NCI-H1930 (cell line): ENCODE measurements at regions not wholly inside any gene's neighbourhood (a gene's known extent, or its start where the extent isn't known, plus 50 kb on each side); places are given as distances from the start of the nearest gene placed in this dataset.
A peak's percentile ranks its signal among the peaks of the same experiment; 100 is the strongest.

ENCODE experiments used
- DNase-seq, 2 experiments: peaks; one replicate each; lab custom pipeline; 2025; lab: John Stamatoyannopoulos, UW

DNA sequence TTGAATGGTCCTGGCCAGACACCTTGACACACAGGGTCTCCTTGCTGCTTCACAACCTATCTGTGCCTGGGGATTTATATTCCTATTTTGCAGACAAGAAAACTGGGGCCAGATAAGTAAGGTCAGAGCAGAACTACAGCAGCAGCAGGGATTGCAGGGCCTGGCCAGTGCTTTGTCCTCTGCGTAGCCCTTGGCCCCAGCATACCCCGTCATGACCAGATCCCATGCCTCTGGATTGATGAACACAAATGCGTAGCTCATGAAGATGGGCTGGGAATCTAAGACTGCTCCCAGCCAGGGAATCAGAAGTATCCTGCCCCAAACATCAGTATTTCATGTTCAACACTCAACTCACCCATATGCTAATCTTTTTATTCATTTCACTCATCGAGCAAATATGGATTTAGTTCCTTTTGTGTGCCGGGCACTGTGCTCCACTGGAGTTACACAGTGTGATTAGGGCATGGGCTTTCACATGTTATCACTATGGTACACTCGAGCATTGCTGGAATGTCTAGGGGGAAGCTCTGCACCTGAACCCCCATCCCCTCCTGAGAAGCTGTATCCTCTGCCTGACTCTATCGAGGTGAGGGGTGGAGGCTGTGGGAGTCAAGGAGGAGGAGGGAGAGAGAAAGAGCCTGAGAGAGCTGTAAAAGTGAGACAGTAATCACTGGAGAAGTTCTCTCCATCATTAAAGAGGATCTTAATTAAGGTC, 143.3 kb downstream of the CYP26B1 start:
- no peak for DNase-seq

GRCh38 chr2:72003796-72004195, 143.9 kb downstream of the CYP26B1 start:
- no peak for DNase-seq

GRCh38 chr2:72003124-72003523, 144.5 kb downstream of the CYP26B1 start:
- no peak for DNase-seq

DNA sequence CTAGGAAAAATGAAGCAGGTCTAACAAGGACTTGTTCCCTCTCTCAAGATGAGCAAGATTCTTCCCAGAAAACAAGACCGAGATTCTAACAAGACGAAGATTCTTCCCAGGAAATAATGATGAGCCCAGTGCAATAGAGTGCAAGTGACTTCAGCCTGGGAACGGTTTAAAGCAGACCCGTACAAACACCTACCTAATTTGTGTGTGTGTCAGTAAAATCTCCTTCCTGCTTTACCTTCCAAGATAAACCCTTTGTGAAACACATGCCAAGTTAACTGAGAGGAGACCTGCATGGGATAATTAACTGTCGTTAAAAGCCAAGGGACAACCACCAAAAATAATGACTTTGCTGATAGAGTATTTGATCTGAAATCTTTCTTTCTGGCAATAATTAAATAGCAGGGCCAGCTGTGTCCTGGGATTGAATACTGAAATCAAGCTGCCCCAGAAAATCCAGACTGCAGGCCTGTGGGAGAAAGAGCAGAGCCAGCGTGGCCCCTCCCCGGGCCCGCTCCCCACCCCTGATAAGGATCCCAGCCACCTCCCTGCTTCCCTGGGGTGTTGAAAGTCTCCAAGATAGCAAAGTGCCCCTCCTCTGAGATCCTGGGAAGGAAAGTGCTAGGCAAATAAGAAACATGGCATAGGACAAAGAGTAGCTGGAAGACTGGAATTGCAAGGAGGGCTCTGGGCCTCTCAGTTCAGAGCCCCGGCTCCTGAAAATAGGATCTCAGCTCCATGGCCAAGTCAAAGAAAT, 145.5 kb downstream of the CYP26B1 start:
- no peak for DNase-seq

DNA sequence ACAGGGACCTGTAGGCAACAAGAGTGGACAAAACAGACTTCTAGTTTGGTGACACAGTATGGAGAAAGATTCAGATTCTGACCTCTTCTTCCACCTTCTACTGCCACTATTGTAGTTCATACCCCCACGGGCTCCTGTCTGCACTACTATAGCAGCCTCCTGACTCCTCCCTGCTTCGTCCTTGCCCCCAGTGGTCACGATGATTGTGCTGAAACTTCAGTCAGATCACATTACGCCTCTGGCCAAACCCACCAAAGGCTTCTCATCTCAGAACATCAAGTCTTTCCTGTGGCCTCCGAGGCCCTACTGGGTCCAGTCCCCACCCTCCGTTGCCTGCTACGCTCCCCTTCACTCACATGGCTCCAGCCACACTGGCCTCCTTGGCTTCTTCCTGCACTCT, 147.6 kb downstream of the CYP26B1 start:
- no peak for DNase-seq

DNA sequence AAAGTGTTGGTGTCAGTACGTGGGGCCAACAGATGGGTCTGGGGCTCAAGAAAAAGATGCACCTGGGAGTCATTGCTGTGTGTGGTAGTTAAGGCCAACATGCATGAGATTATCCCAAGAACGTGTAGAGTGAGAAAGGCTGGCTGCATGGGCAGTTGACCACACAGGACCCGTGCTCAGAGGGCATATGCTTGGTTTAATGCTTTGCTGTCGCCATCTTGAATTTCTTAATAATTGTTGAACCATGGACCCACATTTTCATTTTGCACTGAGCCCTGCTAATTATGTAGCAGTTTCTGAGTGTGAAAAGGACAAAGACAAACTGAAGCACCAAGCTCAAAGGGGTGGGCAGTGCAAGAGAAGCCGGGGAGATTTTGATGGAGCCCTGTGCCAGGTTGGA, 148.1 kb downstream of the CYP26B1 start:
- no peak for DNase-seq

DNA sequence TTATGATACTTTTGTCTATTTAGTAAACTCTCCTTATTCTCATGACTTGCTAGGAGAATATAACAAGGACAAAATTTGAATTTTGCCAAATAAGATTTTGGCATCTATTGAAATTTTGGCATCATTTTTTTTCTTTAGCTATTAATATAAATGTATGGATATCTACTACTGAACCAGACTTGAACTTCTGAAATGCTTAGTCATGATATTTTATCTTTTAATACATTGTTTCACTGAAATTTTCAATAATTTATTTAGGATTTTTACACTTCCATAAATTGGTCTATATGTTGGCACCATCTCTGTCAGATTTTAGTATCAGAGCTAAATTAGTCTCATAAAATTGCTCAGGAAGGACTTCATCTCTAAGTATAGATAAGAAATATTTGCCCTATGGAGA, 149.8 kb downstream of the CYP26B1 start:
- DNase-seq = no peak

DNA sequence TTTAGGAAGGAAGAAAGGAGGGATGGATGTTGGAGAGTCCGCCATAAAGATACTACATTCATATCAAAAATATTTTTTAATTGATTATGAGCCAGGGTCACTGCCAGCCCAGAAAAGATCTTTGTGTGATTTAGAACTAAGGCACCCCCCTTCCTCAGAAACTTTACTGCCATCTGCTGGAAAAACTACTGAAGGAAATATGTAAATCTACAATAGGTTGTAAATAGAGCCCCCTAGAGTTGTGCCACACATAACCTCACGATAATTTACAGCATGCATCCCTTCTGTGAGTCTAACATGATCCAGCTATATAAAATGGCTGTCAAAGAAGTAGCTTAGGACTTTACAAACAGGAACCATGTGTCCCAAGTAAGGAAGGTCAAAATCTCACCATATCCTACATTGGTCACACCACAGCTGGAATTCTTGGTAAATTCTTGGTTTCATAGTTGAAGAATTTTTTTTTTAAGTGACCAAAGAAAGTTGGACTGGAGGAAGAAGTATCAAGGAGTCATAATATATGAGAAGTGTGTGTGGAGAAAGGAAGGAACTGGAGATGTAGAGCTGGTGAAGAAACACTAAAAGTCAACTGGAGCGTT, 152.5 kb downstream of the CYP26B1 start:
- peak in 1 of 2 experiments; percentile 10 for DNase-seq

GRCh38 chr2:71992036-71992435, 155.6 kb downstream of the CYP26B1 start:
- no peak for DNase-seq

- no peak for DNase-seq
These were observed 156.3 kb downstream of the CYP26B1 start for GRCh38 chr2:71991397-71991796.

GRCh38 chr2:71990826-71991225, 156.8 kb downstream of the CYP26B1 start:
- no peak for DNase-seq

DNA sequence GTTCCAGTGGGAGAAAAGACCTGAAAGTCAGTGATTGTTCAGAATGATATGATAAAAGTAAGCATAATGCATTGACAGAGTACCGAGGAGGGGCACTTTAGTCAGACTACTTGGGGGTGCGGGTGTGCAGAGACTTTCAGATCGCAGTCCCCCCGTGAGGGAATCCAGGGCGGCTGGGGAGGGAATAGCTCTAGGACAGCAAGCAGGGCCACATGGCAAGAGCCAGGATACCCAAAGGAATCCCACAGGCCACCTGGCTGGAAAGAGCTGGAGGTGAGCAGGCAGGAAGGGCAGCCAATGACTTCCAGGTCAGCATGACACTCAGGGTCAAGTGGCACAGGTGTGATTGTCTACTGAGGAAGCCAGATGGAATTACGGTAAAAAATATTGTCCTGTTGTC, 157.5 kb downstream of the CYP26B1 start:
- DNase-seq = no peak

DNA sequence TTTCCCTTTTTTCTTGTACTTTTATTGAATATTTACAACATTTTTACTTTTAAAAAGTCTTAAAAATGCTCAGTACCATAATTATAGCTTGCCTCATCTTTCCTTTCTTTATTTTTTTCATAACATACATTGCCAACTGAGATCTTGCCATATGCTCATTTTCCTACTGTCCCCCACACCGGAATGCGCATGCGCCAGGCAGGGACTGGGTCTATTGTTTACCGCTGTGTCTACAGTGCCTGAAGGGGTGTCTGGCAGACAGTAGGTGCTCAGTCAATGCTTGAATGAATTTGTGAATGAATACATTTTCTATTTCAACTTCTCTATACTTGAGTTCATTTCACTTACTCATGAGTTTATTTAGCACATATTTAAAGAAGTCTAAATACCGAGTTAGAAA, 158.0 kb downstream of the CYP26B1 start:
- no peak for DNase-seq

DNA sequence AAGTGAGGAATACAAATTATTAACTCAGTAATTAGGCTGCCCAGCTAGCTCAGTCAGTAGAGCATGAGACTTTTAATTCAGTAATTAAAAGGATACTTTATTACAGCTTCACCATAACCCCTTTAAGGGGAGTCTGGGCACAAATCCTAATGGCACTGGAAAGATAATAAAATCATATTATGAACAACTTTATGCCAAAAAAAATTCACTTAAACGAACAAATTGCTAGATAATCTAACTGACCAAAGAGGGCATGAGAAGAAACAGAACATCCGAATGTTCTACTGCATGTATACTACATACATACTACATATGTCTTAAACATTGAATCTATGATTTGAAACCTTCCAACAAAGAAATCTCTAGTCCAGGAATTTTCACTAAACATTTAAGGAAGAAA, 159.5 kb downstream of the CYP26B1 start:
- DNase-seq = no peak

DNA sequence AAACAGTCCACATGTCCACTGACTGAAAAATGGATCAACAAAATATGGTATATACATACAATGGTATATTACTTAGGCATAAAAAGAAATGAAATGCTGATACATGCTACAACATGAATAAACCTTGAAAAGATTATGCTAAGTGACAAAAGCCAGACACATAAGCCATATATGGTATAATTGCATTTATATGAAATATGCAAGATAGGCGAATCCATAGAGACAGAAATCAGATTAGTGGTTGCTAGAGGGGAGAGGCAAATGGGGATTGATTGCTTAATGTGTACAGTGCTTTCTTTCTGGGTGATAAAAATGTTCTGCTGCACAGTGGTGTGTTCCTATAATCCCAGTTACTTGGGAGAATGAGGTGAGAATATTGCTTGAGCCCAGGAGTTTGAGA, 171.0 kb downstream of the CYP26B1 start:
- DNase-seq = no peak

- DNase-seq = no peak
These were observed 172.8 kb downstream of the CYP26B1 start for GRCh38 chr2:71974846-71975245.

DNA sequence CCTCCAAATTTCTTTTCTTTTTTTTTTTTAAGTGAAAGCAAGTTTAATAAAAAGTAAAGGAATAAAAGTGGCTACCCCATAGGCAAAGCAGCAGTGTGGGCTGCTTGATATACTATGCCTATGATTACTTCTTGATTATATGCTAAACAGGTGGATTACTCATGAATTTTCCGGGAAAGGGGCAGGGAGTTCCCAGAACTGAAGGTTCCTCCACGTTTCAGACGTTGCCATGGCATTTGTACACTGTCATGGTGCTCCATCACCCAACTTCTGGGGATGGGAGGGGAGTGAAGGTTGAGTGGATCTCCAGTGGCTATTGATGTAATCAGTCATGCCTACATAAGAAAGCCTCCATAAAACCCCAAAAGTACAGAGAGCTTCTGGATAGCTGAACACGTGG, 176.2 kb downstream of the CYP26B1 start:
- no peak for DNase-seq

DNA sequence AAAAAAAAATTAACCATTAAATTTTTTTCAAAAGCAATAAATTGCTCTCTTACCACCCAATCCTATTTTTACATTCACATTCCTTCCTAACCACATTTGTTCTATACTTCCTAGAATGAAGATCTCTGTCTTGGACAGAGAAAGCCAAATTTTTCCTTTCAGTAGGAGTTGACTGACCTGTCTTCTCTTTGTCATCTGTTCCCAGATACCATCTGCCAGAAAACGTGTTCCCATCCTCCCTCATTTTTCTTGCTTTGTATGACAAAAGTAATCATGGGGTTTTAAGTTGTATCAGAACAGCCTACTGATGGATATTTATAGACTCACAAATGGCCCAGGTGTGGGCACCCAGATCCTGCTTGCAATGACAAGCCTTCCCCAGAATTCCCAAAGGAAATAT, 182.1 kb downstream of the CYP26B1 start:
- no peak for DNase-seq

DNA sequence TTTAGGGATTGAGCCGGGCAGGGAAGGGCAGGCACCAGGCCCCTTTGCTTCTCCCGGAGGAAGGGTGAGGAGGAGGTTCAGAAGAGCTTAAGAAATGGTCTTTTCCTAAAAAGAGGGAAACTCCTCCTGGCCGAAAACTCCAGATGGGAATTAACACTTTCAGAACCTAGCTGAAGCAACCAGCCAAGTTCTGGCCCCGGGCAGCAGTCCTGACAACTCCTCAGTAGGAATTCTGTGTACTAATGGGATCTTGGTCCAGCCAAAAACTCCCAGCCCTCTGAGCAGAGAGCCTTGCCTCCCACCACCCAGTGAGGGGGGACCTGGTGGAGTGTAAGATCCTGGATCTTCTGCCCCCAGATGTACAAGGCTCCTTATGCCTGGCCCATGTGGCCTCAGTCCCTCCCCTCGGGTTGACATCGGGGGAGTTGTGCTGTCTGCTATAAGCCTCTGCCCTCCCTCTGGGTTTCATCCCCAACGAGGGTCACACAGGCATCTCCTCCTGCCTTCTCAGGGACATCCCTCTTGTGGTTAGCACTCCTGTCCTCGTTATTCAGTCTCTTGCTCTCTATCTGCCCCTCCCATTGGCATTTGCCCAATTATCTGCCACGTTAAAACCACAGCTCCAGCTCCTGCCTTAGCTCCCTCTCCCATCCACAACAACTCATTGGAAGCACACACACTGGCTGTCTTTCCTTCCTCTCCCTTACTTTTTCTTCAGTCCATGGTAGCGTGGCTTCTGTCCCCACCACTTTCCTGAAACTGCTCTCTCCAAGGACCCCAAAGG, 184.6 kb downstream of the CYP26B1 start:
- no peak for DNase-seq

DNA sequence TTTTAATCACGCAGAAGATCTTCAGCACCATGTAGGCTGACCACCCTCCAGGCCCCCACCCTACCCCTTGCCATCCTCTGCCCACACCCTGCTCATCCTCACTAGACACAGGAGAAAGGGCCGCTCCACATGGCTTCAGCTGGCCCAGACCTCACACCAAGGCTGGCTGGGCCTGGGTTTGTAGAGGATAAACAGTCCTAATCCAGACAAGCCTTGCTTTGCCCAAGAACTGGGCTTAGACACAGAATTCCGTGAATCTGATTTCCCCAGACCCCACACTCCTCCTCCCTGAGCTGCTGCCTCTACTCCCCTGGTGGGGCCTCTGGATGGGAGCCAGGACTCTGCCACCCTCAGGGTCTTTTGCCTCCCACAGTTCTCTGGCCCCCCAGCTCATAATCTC, 185.3 kb downstream of the CYP26B1 start:
- DNase-seq = no peak

- no peak for DNase-seq
These were observed 186.2 kb downstream of the CYP26B1 start for GRCh38 chr2:71961289-71962027.

- no peak for DNase-seq
These were observed 188.2 kb downstream of the CYP26B1 start for GRCh38 chr2:71959494-71959893.
